ENCODE measurements at regions not wholly inside any gene's neighbourhood (a gene's known extent, or its start where the extent isn't known, plus 50 kb on each side); places are given as distances from the start of the nearest gene placed in this dataset.

DNA sequence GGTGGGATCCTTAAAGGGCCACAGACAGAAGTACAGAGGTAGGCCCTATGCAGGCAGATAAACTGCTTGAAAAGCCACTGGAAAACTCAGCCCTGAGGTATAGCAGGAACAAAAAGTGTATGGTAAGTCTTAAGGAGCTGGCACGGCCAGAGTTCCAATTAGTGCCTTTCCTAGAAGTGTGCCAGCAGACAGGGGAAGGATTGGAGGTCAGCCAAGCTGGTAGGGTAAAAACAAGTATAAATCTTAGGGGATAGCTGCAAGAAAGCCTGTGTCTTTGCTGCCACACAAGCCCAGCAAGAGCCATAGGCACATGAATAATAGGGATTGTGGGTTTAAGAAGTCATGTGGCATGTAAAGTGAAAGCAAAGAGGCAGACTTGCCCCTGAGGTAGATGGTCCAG is 582.5 kb downstream of the PLOD2 start:
- TF ChIP-seq, protein P1, sequence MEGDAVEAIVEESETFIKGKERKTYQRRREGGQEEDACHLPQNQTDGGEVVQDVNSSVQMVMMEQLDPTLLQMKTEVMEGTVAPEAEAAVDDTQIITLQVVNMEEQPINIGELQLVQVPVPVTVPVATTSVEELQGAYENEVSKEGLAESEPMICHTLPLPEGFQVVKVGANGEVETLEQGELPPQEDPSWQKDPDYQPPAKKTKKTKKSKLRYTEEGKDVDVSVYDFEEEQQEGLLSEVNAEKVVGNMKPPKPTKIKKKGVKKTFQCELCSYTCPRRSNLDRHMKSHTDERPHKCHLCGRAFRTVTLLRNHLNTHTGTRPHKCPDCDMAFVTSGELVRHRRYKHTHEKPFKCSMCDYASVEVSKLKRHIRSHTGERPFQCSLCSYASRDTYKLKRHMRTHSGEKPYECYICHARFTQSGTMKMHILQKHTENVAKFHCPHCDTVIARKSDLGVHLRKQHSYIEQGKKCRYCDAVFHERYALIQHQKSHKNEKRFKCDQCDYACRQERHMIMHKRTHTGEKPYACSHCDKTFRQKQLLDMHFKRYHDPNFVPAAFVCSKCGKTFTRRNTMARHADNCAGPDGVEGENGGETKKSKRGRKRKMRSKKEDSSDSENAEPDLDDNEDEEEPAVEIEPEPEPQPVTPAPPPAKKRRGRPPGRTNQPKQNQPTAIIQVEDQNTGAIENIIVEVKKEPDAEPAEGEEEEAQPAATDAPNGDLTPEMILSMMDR (IDR thresholded peaks at IDR 0.05; ENCODE audit: low read depth, low read length, poor library complexity, severe bottlenecking): no peak
- no peak for TF ChIP-seq EZH2phosphoT487 (IDR thresholded peaks at IDR 0.05; ENCODE audit: borderline replicate concordance, low read length)

Data from DOHH2 (cell line).